H1 (cell line): ENCODE measurements at regions not wholly inside any gene's neighbourhood (a gene's known extent, or its start where the extent isn't known, plus 50 kb on each side); places are given as distances from the start of the nearest gene placed in this dataset.

Source experiments
- CTBP2 ChIP-seq: IDR thresholded peaks from 2 replicates; pipeline ENCODE4 v1.7.0; 2011; ENCODE audit warnings: borderline replicate concordance, mild to moderate bottlenecking, moderate library complexity, mixed read lengths, low read length; ENCODE audit not compliant: insufficient read depth, insufficient read length
- POLR2AphosphoS5 ChIP-seq: IDR thresholded peaks from 2 replicates; pipeline ENCODE4 v1.6.1; 2011; ENCODE audit warnings: low read depth, low read length
- TCF12 ChIP-seq: IDR thresholded peaks from 2 replicates; pipeline ENCODE4 v1.6.1; 2011; ENCODE audit warnings: low read depth, mild to moderate bottlenecking, low read length
- TEAD4 ChIP-seq: IDR thresholded peaks from 2 replicates; pipeline ENCODE4 v1.6.1; 2012; ENCODE audit warnings: low read depth, low read length, inconsistent platforms, mixed read lengths
- TF ChIP-seq, protein P1 (sequence below): fragments of 300-600 bp; sonication (generic); IDR thresholded peaks from 2 replicates; pipeline ENCODE4 v1.7.1; 2012; ENCODE audit warnings: low read length, moderate library complexity, mild to moderate bottlenecking, inconsistent platforms; ENCODE audit not compliant: insufficient replicate concordance
- TF ChIP-seq, protein P2 (sequence below): IDR thresholded peaks from 2 replicates; pipeline ENCODE4 v1.6.1; 2012; ENCODE audit warnings: inconsistent platforms

GRCh38 chrX:121639781-121640180, 592.4 kb downstream of the GLUD2 start:
- no peak for TF ChIP-seq TCF12
- TF ChIP-seq TEAD4: no peak
- TF ChIP-seq POLR2AphosphoS5: no peak
- TF ChIP-seq CTBP2: no peak
- TF ChIP-seq, protein P1, sequence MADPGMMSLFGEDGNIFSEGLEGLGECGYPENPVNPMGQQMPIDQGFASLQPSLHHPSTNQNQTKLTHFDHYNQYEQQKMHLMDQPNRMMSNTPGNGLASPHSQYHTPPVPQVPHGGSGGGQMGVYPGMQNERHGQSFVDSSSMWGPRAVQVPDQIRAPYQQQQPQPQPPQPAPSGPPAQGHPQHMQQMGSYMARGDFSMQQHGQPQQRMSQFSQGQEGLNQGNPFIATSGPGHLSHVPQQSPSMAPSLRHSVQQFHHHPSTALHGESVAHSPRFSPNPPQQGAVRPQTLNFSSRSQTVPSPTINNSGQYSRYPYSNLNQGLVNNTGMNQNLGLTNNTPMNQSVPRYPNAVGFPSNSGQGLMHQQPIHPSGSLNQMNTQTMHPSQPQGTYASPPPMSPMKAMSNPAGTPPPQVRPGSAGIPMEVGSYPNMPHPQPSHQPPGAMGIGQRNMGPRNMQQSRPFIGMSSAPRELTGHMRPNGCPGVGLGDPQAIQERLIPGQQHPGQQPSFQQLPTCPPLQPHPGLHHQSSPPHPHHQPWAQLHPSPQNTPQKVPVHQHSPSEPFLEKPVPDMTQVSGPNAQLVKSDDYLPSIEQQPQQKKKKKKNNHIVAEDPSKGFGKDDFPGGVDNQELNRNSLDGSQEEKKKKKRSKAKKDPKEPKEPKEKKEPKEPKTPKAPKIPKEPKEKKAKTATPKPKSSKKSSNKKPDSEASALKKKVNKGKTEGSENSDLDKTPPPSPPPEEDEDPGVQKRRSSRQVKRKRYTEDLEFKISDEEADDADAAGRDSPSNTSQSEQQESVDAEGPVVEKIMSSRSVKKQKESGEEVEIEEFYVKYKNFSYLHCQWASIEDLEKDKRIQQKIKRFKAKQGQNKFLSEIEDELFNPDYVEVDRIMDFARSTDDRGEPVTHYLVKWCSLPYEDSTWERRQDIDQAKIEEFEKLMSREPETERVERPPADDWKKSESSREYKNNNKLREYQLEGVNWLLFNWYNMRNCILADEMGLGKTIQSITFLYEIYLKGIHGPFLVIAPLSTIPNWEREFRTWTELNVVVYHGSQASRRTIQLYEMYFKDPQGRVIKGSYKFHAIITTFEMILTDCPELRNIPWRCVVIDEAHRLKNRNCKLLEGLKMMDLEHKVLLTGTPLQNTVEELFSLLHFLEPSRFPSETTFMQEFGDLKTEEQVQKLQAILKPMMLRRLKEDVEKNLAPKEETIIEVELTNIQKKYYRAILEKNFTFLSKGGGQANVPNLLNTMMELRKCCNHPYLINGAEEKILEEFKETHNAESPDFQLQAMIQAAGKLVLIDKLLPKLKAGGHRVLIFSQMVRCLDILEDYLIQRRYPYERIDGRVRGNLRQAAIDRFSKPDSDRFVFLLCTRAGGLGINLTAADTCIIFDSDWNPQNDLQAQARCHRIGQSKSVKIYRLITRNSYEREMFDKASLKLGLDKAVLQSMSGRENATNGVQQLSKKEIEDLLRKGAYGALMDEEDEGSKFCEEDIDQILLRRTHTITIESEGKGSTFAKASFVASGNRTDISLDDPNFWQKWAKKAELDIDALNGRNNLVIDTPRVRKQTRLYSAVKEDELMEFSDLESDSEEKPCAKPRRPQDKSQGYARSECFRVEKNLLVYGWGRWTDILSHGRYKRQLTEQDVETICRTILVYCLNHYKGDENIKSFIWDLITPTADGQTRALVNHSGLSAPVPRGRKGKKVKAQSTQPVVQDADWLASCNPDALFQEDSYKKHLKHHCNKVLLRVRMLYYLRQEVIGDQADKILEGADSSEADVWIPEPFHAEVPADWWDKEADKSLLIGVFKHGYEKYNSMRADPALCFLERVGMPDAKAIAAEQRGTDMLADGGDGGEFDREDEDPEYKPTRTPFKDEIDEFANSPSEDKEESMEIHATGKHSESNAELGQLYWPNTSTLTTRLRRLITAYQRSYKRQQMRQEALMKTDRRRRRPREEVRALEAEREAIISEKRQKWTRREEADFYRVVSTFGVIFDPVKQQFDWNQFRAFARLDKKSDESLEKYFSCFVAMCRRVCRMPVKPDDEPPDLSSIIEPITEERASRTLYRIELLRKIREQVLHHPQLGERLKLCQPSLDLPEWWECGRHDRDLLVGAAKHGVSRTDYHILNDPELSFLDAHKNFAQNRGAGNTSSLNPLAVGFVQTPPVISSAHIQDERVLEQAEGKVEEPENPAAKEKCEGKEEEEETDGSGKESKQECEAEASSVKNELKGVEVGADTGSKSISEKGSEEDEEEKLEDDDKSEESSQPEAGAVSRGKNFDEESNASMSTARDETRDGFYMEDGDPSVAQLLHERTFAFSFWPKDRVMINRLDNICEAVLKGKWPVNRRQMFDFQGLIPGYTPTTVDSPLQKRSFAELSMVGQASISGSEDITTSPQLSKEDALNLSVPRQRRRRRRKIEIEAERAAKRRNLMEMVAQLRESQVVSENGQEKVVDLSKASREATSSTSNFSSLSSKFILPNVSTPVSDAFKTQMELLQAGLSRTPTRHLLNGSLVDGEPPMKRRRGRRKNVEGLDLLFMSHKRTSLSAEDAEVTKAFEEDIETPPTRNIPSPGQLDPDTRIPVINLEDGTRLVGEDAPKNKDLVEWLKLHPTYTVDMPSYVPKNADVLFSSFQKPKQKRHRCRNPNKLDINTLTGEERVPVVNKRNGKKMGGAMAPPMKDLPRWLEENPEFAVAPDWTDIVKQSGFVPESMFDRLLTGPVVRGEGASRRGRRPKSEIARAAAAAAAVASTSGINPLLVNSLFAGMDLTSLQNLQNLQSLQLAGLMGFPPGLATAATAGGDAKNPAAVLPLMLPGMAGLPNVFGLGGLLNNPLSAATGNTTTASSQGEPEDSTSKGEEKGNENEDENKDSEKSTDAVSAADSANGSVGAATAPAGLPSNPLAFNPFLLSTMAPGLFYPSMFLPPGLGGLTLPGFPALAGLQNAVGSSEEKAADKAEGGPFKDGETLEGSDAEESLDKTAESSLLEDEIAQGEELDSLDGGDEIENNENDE: no peak
- TF ChIP-seq, protein P2, sequence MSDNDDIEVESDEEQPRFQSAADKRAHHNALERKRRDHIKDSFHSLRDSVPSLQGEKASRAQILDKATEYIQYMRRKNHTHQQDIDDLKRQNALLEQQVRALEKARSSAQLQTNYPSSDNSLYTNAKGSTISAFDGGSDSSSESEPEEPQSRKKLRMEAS: no peak
